HEK293T (cell line): ENCODE measurements at regions not wholly inside any gene's neighbourhood (a gene's known extent, or its start where the extent isn't known, plus 50 kb on each side); places are given as distances from the start of the nearest gene placed in this dataset.

Source experiments
- BHLHE40 ChIP-seq: fragments of 450-650 bp; IDR thresholded peaks from 2 replicates; pipeline ENCODE4 v1.6.1; 2016; ENCODE audit warnings: mild to moderate bottlenecking, moderate library complexity, borderline replicate concordance
- FOXM1 ChIP-seq: fragments of 450-650 bp; IDR thresholded peaks from 2 replicates; pipeline ENCODE4 v1.6.1; 2017; ENCODE audit warnings: mild to moderate bottlenecking, borderline replicate concordance
- HDGF ChIP-seq: fragments of 450-650 bp; IDR thresholded peaks from 2 replicates; pipeline ENCODE4 v1.6.1; 2017; ENCODE audit warnings: antibody characterized with exemption, borderline replicate concordance
- NFRKB ChIP-seq: fragments of 450-650 bp; IDR thresholded peaks from 2 replicates; pipeline ENCODE4 v1.6.1; 2016; ENCODE audit warnings: mild to moderate bottlenecking, moderate library complexity
- SP1 ChIP-seq: fragments of 450-650 bp; IDR thresholded peaks from 2 replicates; pipeline ENCODE4 v1.6.1; 2017
- SUZ12 ChIP-seq: fragments of 450-650 bp; IDR thresholded peaks from 2 replicates; pipeline ENCODE4 v1.6.1; 2016; ENCODE audit warnings: mild to moderate bottlenecking

DNA sequence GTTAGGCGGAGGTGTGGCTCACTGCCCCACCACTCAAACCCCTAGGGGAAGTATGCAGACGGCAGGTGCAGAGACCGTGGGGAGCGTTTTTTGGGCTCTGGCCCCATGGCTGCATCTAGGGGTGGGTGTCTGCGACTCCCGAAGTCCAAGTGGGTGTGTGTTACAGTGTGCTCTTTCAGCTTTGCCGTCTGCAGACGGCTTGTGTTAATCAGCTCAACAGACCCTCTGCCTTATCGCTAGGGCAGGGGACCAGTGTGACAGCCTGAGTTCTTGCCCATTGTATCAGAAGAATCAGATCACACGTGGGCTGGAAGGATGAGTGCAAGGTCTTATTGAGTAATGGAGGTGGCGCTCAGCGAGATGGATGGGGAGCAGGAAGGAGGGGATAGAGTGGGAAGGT lies 162.8 kb downstream of the ENC1 start:
- no peak for TF ChIP-seq BHLHE40
- no peak for TF ChIP-seq SUZ12
- TF ChIP-seq SP1: no peak
- TF ChIP-seq NFRKB: no peak
- no peak for TF ChIP-seq FOXM1
- TF ChIP-seq HDGF: no peak
